Spleen (tissue), 7 donors: ENCODE measurements at regions not wholly inside any gene's neighbourhood (a gene's known extent, or its start where the extent isn't known, plus 50 kb on each side); places are given as distances from the start of the nearest gene placed in this dataset.

ENCODE experiments used
- CTCF ChIP-seq, 11 experiments: fragments of 200-600 bp in 7 of 11; fragments of 450-650 bp in 4 of 11; sonication (generic) in 4 of 11; IDR thresholded peaks in 8 of 11; conservative IDR thresholded peaks in 3 of 11; 1 replicate in 7 of 11; 2 replicates in 4 of 11; pipeline versions ENCODE4 v1.4.0 to v1.8.0; 2016 to 2021; ENCODE audit warnings: antibody characterized with exemption in 11 of 11, inconsistent platforms in 4 of 11, mild to moderate bottlenecking in 1 of 11
- POLR2A ChIP-seq, 3 donors: fragments of 450-650 bp; IDR thresholded peaks; one replicate each; pipeline ENCODE4 v1.5.1; 2017; ENCODE audit warnings: antibody characterized with exemption in 3 of 3, mild to moderate bottlenecking in 1 of 3
- donor health status: DM: no; HTN: no; CAD: no; lungs with moderate emphysema.
- donor health status: DM: no; HTN: no; CAD: no.
- donor health status: DM: no; HTN: no; CAD: no.

- TF ChIP-seq POLR2A (IDR thresholded peaks at IDR 0.05) (no peak), CTCF (IDR thresholded peaks at IDR 0.05 in 8 of 11, conservative IDR thresholded peaks at IDR 0.05 in 3 of 11) (no peak)
These were observed 109.0 kb upstream of the KL start for GRCh38 chr13:32907211-32907610.
